RKO (cell line): ENCODE measurements at regions not wholly inside any gene's neighbourhood (a gene's known extent, or its start where the extent isn't known, plus 50 kb on each side); places are given as distances from the start of the nearest gene placed in this dataset.
"Not testable (repeated sequence)": the region's sequence is repeated elsewhere in the genome, so short reads cannot be mapped to it uniquely, and the experiment has no call there.

ENCODE experiments used
- DNase-seq: peaks from one replicate; pipeline ENCODE4 v3.0.0-alpha.2; 2016; ENCODE audit warnings: low spot score

- DNase-seq = no peak
Measured at GRCh38 chr5:89844548-89844947, 565.0 kb downstream of the CETN3 start.

- no peak for DNase-seq
Measured at GRCh38 chr5:89842531-89842930, 567.0 kb downstream of the CETN3 start.

- no peak for DNase-seq
Measured at GRCh38 chr5:89840906-89841305, 568.6 kb downstream of the CETN3 start.

GRCh38 chr5:89830691-89831090 is 578.9 kb downstream of the CETN3 start:
- DNase-seq = no peak

GRCh38 chr5:89827960-89828359 is 581.6 kb downstream of the CETN3 start:
- DNase-seq = no peak

GRCh38 chr5:89827359-89827758 is 582.2 kb downstream of the CETN3 start:
- no peak for DNase-seq

GRCh38 chr5:89826938-89827337 is 582.6 kb downstream of the CETN3 start:
- DNase-seq = no peak

GRCh38 chr5:89823046-89823445 is 586.5 kb downstream of the CETN3 start:
- DNase-seq = no peak

- DNase-seq = no peak
Measured at GRCh38 chr5:89817841-89818240, 591.7 kb downstream of the CETN3 start.

GRCh38 chr5:89816038-89816437 is 593.5 kb downstream of the CETN3 start:
- no peak for DNase-seq

- DNase-seq = not testable (repeated sequence)
Measured at GRCh38 chr5:89800735-89801134, 608.8 kb downstream of the CETN3 start.

GRCh38 chr5:89794504-89794903 is 615.1 kb downstream of the CETN3 start:
- not testable (repeated sequence) for DNase-seq

GRCh38 chr5:89779734-89780133 is 629.8 kb downstream of the CETN3 start:
- not testable (repeated sequence) for DNase-seq

GRCh38 chr5:89777758-89778157 is 631.8 kb downstream of the CETN3 start:
- DNase-seq = no peak

GRCh38 chr5:89769975-89770374 is 639.6 kb downstream of the CETN3 start:
- DNase-seq = peak; percentile 39

- no peak for DNase-seq
Measured at GRCh38 chr5:89759802-89760201, 649.8 kb downstream of the CETN3 start.

GRCh38 chr5:89758146-89758545 is 651.4 kb downstream of the CETN3 start:
- DNase-seq = no peak

GRCh38 chr5:89756955-89757354 is 652.6 kb downstream of the CETN3 start:
- no peak for DNase-seq

GRCh38 chr5:89755024-89755423 is 654.5 kb downstream of the CETN3 start:
- no peak for DNase-seq

- no peak for DNase-seq
Measured at GRCh38 chr5:89735082-89735481, 674.5 kb downstream of the CETN3 start.

GRCh38 chr5:89733772-89734171 is 675.8 kb downstream of the CETN3 start:
- DNase-seq = no peak

GRCh38 chr5:89729623-89730301 is 679.8 kb downstream of the CETN3 start:
- peak; percentile 23 for DNase-seq

GRCh38 chr5:89728750-89729149 is 680.8 kb downstream of the CETN3 start:
- DNase-seq = no peak

- DNase-seq = no peak
Measured at GRCh38 chr5:89728134-89728533, 681.4 kb downstream of the CETN3 start.
